ENCODE measurements at regions not wholly inside any gene's neighbourhood (a gene's known extent, or its start where the extent isn't known, plus 50 kb on each side); places are given as distances from the start of the nearest gene placed in this dataset.
"Not testable (repeated sequence)": the region's sequence is repeated elsewhere in the genome, so short reads cannot be mapped to it uniquely, and the experiment has no call there.

- no peak for DNase-seq (ENCODE audit: low spot score)
These were observed 57.9 kb downstream of the FANCF start for GRCh38 chr11:22567759-22568158.

GRCh38 chr11:22566293-22566692, 59.3 kb downstream of the FANCF start:
- no peak for DNase-seq (ENCODE audit: low spot score)

GRCh38 chr11:22561283-22561682, 64.3 kb downstream of the FANCF start:
- no peak for DNase-seq (ENCODE audit: low spot score)

- DNase-seq (ENCODE audit: low spot score): no peak
These were observed 66.2 kb downstream of the FANCF start for GRCh38 chr11:22559416-22559815.

- DNase-seq (ENCODE audit: low spot score): no peak
These were observed 67.0 kb downstream of the FANCF start for GRCh38 chr11:22558664-22559063.

DNA sequence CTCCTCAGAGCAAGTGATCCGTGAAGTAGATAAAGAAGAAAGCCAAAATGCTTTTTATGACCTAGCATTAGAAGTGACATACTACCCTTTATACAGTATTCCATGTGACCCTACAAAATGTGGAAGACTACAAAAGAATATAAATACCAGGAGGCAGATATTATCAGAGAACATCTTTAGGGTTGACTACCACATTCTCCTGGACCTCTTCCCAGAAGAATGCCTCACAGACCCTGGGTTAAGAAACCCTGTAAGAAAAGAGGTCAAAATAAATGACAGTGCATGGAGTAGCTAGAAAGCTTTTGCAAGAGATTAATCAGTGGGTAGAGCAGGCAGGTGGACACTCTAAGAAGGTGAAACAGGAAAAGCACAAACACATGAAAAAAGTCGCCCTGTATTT, 69.2 kb downstream of the FANCF start:
- DNase-seq (ENCODE audit: low spot score): no peak

DNA sequence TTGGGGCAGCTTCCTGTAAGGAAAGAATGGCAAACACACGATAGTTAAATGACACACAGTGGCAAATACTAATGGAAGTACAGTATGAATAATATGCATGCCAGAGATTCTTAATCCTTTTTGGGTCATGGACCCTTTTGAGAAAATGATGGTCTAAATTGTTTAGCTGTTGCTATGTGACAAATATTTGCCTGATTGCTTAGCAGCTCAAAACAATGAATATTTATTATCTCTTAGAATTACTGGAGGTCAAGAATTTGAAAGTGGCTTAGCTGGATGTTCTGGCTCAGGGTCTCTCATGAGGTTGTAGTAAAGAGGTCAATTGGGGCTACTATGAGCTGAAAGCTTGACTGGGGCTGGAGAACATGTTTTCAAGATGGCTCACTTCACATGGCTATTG, 69.7 kb downstream of the FANCF start:
- no peak for DNase-seq (ENCODE audit: low spot score)

- no peak for DNase-seq (ENCODE audit: low spot score)
These were observed 71.4 kb downstream of the FANCF start for GRCh38 chr11:22554221-22554620.

DNA sequence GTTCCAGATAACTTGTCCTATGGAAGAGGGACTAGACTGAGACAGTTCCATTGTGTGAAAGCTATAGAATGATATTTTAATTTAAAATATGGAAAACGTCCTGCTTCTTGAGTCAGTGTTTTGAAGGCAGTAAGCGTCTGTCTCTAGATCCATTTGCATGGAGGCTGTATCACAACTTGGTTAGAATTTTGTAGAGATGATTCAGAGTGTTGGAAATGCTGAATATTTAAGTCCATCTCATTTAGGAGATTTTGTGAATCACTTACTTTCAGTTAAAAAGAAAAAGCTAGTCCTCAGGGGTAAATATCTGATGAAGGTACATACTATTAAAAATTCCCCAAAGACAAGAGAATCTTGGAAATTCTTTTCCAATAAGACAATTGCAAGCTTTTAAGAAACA, 72.7 kb downstream of the FANCF start:
- no peak for DNase-seq (ENCODE audit: low spot score)

GRCh38 chr11:22546746-22547145, 78.9 kb downstream of the FANCF start:
- no peak for DNase-seq (ENCODE audit: low spot score)

GRCh38 chr11:22543261-22543660, 82.4 kb downstream of the FANCF start:
- DNase-seq (ENCODE audit: low spot score): no peak

- DNase-seq (ENCODE audit: low spot score): no peak
These were observed 85.8 kb downstream of the FANCF start for GRCh38 chr11:22539821-22540256.

- no peak for DNase-seq (ENCODE audit: low spot score)
These were observed 89.6 kb downstream of the FANCF start for GRCh38 chr11:22536071-22536470.

- not testable (repeated sequence) for DNase-seq (ENCODE audit: low spot score)
These were observed 96.8 kb downstream of the FANCF start for GRCh38 chr11:22528612-22529429.

DNA sequence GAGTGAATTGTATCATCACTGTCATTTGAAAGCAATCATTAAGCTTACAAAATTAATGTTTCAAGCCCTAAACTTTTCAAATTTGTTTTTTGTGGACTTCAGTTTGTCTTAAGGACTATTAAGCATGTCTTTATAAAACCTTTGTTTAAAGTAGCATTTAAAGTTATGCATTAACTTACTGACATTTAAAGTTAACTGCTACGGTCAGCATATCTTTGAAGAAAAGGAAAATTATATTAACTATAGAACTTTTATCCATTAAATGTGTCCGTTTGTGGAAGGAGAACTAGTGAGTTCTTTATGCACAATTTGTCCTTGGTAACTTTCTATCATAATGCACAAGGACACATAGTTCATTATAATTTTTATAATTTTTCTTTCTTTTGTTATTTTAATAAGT, 103.4 kb downstream of the FANCF start:
- no peak for DNase-seq (ENCODE audit: low spot score)

DNA sequence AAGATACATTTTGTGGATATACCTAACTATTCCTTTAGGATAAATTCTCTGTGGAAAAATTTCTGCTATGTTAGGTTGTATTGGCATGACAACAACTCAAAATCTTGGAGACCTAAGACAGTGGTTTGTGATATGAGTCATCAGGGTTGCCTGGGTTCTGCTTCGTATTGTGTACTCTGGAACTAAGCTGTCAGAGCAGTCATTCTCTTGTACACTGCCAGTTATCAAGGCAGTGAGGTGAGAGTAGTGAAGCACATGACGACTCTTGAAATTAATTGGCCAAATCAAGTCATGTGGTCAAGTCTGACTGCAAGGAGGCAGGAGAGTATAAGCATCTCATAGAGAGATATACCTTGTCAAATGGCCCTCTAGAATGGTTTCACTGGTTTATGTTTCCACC, 104.4 kb downstream of the FANCF start:
- DNase-seq (ENCODE audit: low spot score): no peak

GRCh38 chr11:22520521-22520920, 105.1 kb downstream of the FANCF start:
- no peak for DNase-seq (ENCODE audit: low spot score)

- not testable (repeated sequence) for DNase-seq (ENCODE audit: low spot score)
These were observed 107.3 kb downstream of the FANCF start for GRCh38 chr11:22518344-22518743.

- no peak for DNase-seq (ENCODE audit: low spot score)
These were observed 109.5 kb downstream of the FANCF start for GRCh38 chr11:22516111-22516510.

- no peak for DNase-seq (ENCODE audit: low spot score)
These were observed 113.2 kb downstream of the FANCF start for GRCh38 chr11:22512457-22512856.

DNA sequence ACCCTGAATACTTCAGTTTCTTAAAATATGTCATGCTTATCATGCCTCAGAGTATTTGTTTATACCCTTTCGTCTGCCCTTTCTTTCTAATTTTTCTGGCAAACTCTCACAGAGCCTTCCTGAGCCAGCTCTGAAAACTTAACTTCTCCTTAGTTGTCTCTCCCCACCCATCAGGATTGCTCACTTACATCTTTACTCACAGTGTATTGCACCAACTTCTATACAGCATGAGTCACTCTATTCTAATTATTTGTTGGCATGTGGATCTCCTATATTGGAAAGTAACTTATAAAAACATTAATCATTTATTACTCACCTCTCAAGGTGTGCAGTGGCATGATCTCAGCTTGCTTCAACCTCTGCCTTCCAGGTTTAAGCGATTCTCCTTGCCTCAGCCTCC, 114.9 kb downstream of the FANCF start:
- DNase-seq (ENCODE audit: low spot score): no peak

DNA sequence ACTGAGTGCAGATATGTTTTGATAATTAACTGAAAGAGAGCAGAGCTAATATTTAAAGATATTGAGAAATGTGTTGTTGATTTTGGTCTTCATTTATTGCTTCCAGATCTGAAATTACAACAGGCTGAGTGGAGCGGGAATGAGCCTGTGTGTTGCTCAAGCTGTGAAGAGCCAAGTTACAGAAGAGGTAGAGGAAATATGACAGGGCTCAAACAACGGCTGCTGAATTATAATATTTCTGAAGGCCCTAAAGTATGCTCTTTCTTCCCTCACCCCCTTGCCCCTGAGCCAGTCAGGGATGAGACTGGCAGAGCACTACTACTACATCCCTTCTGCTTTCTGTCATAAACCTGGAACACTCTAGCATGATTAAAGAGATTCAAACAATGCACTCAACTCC, 115.6 kb downstream of the FANCF start:
- no peak for DNase-seq (ENCODE audit: low spot score)

DNA sequence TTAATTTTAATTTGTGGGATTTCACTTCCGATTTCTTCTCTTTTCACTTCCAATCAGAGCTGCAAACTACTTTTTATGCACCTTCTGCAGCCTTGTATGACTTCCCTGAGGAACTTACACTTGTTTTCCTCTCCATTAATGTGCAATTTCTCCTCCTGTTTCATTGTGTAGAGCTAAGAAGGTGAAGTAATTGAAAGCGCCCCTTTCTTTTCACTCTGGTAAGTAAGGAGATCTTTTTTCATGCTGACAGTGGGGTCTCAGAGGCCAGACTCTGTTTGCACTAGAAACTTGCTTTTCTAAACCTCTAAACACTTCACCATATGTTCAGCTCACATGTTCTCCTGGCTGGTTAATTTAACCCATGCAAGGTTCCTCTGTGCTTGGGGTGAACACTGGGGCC, 117.0 kb downstream of the FANCF start:
- DNase-seq (ENCODE audit: low spot score): no peak

DNA sequence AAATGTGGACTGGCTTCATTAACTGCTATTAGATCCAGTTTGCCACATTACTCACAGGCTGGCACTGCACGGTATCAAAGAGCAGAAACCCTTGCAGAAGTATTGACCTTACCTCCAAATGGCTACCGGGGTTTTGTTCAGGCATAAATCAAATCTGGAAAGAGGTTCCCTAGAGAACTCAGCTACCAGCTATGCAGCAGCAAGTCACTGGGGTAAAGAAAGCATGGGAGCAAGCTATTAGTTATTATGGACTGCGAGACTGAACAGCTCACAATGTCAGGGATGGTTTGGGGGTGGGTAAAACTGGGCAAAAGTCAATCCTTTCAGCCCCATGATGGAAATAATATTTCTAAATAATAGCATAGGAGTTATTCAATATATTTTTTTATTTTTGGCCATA, 128.1 kb downstream of the FANCF start:
- no peak for DNase-seq (ENCODE audit: low spot score)
